ENCODE measurements at regions not wholly inside any gene's neighbourhood (a gene's known extent, or its start where the extent isn't known, plus 50 kb on each side); places are given as distances from the start of the nearest gene placed in this dataset.

DNA sequence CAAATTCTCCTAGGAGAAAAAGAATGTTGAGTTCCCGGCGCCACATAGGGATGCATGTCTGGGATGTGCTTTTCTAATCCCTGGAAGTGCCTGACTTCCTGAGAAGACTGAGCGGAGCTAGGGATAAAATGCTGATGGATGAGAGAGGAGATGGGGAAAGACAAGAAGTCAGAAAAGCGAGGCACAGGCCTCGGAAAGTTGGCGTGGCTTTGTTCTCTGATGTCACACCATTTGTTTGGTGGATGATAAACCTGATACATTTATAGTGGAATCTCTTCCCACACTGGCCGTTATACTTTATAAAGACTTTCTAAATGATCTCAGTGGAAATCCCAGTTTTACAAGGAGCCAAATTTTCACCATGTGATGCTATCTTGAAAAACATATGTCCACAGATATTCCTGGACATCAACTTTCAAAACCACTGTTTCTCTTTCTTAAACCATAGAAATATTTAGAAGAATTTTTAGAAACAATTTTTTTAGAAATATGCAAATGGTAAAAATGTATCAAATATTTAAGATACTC is 188.8 kb upstream of the SVIL start:
- FAIRE-seq = no peak
- ChIA-PET POLR2A (no interaction called here), CTCF (interaction anchor here (1.2 kb wide), 1 partner anchor 18 kb away, joined by 4 read pairs; no protein-coding TSS in a partner anchor)
- intact Hi-C loops (cut with micrococcal nuclease) = no loop called here
- Histone ChIP-seq H3K9ac (replicated peaks; ENCODE audit: extremely low read depth, insufficient read depth, low read length) (no peak overlapping the region), H3K9me1 (replicated peaks; ENCODE audit: control insufficient read depth, extremely low read depth, insufficient read depth, low read length) (no peaks in the 10 kb centered on the region), H3K27me3 (ENCODE audit: control insufficient read depth in 2 of 2, insufficient read depth in 2 of 2, low read length in 2 of 2) (no peaks in the 10 kb centered on the region), H3K9me3 (replicated peaks; ENCODE audit: control insufficient read depth, insufficient read depth, low read length) (no peaks in the 10 kb centered on the region), H4K20me1 (replicated peaks; ENCODE audit: control insufficient read depth, extremely low read depth, insufficient read depth, low read length) (no peaks in the 10 kb centered on the region), H2AFZ (ENCODE audit: low read depth, low read length) (no peak overlapping the region), H3K36me3 (ENCODE audit: control insufficient read depth in 2 of 2, extremely low read depth in 1 of 2, insufficient read depth in 2 of 2, low read length in 2 of 2) (no peaks in the 10 kb centered on the region), H3K4me3 (replicated peaks in 1 of 3; ENCODE audit: insufficient read depth in 1 of 3, low read depth in 1 of 3, low read length in 3 of 3) (no peak overlapping the region), H3K4me2 (ENCODE audit: insufficient read depth, low read length) (no peak overlapping the region), H3K27ac (ENCODE audit: insufficient read depth, low read depth, low read length) (no peak overlapping the region), H3K79me2 (ENCODE audit: control insufficient read depth, insufficient read depth, low read length) (no peaks in the 10 kb centered on the region), H3K4me1 (ENCODE audit: control insufficient read depth, extremely low read depth, insufficient read depth, low read length) (peaks cover 13% of the 10 kb centered on the region)
- no peak for TF ChIP-seq POLR2A (IDR thresholded peaks at IDR 0.05; ENCODE audit: low read depth, low read length)
- TF ChIP-seq POLR2AphosphoS5 (IDR thresholded peaks at IDR 0.05; ENCODE audit: insufficient read depth, low read depth, low read length) = no peak
- no peak for TF ChIP-seq FOS (IDR thresholded peaks at IDR 0.05; ENCODE audit: borderline replicate concordance, insufficient read depth, low read length)
- TF ChIP-seq JUN (IDR thresholded peaks at IDR 0.05; ENCODE audit: borderline replicate concordance, insufficient read depth, insufficient read length, low read depth) = no peak
- no peak for TF ChIP-seq EZH2 (IDR thresholded peaks at IDR 0.05; ENCODE audit: borderline replicate concordance, low read depth, low read length, severe bottlenecking)
- no peak for TF ChIP-seq GATA2 (IDR thresholded peaks at IDR 0.05; ENCODE audit: insufficient read depth, insufficient read length, low read depth, low read length)
- TF ChIP-seq, protein P1, sequence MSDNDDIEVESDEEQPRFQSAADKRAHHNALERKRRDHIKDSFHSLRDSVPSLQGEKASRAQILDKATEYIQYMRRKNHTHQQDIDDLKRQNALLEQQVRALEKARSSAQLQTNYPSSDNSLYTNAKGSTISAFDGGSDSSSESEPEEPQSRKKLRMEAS (IDR thresholded peaks at IDR 0.05; ENCODE audit: insufficient read depth, insufficient read length) = no peak
- no peak for TF ChIP-seq MYC (IDR thresholded peaks at IDR 0.05; ENCODE audit: low read depth, low read length)
- no peak for DNase-seq (ENCODE audit: low read depth, low spot score)
- BruUV-seq (replicated peaks) = no TSS peak
- dilution Hi-C loops (cut with MboI; ENCODE audit: extremely low pct_ligation_motif_present, low sequenced_read_pairs) = no loop called here

Data from endothelial cell of umbilical vein (primary cell).